Stimulated activated CD8-positive, alpha-beta memory T cell treated with anti-CD3 and anti-CD28 coated beads, Interleukin-15, amount 100 ng/mL, for 48 hours (primary cell): ENCODE measurements at regions not wholly inside any gene's neighbourhood (a gene's known extent, or its start where the extent isn't known, plus 50 kb on each side); places are given as distances from the start of the nearest gene placed in this dataset.

Experiments
- DNase-seq, 2 donors: peaks; one replicate each; pipeline ENCODE4 v3.0.0-alpha.2; 2020; ENCODE audit warnings: low read depth in 2 of 2

DNA sequence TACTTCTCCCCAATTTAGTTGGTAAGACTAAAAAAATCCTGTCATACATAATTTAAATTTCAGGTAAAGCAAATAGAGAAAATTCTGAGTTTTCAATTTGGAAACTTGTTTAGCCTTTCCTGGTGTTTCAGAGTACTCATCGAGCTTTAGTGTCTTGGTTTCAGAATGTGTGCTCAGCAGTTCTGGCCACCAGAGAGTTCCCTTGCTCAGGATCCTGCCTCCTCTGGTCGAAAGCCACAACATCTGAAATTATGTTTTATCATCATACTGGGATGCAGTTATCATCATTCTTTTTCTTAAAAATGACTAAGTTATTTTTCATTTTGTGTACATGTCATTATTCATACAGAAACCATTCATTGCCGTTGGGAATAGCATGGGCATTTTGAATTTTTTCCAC is 263.2 kb upstream of the SPRY2 start:
- no peak for DNase-seq

DNA sequence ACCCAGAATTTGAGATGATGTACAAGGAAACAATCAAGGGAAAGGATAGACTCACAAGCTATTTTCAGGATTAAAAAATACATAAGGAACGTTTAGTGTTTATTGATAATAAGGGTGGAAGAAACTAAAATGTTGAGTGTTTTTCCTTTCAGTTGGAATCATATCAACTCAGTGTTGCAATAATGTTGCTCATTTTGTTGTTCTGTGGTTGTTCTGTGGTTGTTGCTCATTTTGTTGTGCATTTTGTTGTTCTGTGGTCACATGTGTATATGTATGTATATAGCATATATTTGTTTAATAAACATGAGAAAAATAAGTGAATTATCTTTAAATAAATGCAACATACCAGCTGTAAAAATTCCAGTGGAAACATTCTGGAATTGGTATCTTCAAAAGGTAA is 262.4 kb upstream of the SPRY2 start:
- no peak for DNase-seq

DNA sequence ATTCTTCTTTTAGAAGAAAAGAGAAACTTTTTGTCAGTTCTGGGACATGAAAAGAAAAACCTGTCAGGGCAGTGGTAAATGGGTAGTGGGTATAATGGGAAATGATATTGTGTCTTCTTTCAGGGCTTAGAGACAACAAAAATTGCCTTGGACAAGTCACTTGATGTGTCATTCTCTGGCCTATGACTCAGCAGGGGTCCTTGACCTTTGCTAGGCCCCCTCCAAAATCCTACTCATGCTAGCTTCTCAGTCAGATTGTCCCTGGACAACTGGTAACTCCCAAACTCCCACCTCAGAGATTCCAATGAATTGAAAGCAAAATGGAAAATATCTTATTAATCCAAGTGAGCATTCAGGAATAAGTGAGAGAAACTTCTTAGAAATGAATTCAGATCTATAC is 258.8 kb upstream of the SPRY2 start:
- DNase-seq, result no peak

DNA sequence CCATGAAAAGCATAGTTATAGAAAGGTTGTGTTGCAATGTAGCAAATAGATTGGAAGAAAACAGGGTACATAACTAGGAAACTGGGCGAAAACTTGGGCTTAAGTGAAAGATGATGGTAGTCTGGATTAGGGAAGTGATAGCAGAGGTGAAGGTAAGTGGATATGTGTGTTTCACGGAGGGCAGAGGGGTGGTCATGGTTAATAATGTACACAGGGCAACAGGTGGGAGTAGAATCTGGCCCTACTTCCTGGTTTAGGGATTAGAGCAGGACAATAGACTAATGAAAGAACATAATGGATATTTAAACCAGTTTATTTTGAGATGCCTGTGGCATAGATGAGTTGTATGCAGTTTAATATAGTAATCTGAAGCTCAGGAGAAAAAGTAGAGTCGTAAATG is 257.3 kb upstream of the SPRY2 start:
- DNase-seq, result no peak

DNA sequence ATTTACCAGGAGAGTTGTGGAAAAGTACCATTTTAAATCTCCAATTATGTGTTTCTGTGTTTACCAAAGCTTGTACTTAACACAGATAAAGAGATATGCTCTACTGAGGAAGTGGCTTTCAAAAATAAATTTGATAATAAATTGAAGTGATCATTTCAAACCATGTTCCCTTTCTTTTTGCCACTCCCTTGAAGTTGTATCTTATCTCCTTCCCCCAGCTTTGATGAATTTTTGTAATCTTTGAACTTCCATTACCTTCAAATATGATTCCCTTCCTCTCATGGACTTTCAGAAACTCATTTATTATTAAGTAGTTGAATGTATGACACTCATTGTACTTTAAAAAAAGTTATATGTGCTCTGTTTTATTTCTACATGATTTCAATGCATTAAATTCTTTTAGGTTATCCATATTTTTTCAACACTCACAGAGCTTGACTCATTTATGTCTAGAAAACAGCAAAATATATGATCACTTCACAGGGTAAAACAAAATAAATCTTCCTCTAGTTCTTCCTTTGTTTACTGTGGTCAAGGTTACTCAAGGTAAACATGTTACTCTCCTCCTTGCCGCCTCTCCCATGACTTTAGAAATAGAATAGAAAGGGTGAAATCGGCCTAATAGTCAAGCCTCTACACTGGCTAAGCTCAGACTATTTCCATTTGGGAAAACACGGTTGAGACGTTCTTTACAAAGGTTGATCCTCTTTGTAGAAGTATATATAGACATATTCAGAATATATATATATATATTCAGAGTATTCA is 251.2 kb upstream of the SPRY2 start:
- DNase-seq, result no peak

DNA sequence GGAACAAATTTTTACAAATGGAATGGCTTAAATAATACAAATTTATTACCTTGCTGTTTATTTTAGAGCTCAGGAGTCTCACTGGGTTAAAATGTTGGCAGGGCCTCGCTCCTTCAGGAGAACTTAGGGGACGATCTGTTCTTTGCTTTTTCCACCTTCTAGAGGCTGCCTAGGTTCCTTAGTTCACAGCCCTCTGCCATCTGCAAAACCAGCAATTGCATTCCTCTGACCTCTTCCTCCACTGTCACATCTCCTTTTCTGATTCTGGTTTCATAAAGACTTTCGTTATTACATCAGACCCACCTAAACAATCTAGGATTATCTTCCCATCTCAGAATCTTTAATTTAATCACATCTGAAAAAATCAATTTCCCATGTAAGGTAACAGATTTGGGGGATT is 249.6 kb upstream of the SPRY2 start:
- no peak for DNase-seq

DNA sequence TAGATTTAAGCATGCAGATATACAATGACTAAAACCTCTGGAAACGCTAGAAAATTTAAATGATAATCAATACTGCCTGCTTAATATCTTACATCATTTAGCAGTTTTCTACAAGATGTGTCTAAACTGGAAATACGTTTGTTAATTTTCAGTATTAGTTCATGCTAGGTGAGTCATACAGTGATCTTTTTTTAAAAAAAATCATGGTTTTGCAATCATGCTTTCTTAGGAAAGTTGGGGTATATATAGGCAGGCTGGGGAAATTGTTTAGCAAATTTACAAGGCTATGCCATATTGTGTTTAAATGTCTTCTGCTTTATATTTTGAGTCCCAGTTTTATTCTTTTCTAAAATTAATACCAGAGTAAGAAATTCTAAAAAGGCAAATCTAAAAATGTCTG is 245.4 kb upstream of the SPRY2 start:
- DNase-seq, result no peak

DNA sequence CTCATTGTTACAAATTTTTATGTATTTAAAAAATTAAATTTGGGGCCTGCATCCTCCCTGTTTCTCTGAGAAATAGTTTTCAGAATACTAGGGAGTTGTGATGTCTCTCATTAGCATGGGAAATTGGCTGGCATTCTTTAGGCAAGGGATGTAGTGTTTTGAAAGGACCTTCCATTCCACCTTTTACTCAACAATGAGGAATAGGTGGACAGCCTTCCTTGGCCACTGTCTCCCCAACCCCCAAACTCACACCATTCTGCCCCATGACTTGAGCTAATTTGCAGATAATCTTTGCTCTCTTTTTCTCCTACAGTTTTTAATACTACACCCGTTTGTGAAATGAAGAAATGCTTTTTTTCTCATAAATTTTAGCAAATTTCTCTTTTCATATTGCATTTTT is 244.6 kb upstream of the SPRY2 start:
- DNase-seq, result no peak

DNA sequence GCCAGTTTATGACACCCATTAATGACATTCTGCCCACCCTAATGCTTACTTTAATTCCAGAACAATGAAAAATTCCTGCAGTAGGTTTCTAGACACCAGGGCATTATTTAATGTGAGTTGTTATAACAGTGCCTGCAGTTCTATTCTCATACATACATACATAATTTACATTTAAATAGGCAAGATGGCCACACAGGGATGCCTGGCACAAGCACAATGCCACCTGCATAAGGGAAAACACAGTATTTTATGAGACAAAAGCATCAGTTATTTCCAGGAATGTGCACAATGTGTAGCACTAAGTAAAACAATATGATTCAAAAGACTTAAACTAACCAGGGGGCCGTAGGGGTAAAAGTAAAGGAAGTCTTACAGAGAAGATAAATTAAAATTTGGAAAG is 243.9 kb upstream of the SPRY2 start:
- DNase-seq, result no peak

DNA sequence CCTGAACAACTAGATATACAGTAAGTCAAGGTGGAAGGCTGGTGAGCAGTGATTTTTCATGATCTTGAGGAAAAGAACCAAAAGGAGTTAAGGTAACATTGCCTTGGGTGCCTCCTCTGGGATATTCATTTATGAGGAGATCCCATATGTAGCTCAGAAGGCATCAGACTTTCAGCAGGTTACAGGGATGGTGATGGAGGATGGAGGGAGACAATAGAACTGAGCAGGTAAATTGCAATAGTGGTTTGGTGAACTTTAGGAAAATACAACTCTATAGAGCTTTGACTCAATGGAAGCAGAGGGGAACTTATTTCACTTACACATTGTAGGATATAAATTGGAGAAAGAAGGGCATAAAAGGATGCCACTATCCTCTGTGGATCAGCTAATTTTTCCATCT is 243.4 kb upstream of the SPRY2 start:
- DNase-seq, result no peak

DNA sequence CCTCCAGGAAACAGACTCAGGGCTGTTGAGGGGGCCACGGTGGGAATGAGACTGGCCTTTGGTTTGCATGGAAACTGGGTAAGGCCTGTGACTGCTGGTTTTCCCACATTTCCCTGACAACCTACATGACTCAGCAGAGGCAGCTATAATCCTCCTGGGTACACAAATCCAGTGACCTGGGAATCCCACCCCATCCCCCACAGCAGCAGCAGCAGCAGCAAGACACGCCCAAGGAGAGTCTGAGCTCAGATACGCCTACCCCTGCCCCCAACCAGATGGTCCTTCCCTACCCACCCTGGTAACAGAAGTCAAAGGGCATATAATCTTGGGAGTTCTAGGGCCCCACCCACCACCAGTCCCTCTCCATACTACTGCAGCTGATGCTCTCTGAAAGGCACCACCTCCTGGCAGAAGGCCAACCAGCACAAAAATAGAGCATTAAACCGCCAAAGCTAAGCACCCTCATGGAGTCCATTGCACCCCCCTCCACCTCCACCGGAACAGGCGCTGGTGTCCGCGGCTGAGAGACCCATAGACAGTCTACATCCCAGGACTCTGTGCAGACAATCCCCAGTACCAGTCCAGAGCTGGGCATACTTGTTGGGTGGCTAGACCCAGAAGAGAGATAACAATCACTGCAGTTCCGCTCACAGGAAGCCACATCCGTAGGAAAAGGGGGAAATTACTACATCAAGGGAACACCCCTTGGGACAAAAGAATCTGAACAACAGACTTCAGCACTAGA is 237.2 kb upstream of the SPRY2 start:
- no peak for DNase-seq

DNA sequence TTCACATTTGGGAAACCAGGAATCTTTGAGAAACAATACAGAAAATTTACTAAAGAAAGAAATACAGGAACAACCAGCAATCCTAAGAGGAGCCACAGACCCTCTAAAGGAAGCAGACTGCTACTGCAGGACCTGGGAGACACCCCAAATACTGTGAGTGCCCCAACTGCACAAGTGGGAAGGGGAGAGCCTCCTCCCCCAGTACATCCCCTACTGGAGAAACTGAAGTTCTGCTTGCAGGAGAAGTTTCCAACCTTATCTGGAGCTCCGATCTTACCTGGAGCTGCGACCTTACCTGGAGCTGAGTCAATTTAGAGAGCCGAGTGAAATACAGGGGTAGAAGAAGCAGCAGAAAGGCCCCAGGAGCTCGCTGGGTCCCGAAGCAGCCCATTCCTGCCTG is 236.4 kb upstream of the SPRY2 start:
- no peak for DNase-seq

DNA sequence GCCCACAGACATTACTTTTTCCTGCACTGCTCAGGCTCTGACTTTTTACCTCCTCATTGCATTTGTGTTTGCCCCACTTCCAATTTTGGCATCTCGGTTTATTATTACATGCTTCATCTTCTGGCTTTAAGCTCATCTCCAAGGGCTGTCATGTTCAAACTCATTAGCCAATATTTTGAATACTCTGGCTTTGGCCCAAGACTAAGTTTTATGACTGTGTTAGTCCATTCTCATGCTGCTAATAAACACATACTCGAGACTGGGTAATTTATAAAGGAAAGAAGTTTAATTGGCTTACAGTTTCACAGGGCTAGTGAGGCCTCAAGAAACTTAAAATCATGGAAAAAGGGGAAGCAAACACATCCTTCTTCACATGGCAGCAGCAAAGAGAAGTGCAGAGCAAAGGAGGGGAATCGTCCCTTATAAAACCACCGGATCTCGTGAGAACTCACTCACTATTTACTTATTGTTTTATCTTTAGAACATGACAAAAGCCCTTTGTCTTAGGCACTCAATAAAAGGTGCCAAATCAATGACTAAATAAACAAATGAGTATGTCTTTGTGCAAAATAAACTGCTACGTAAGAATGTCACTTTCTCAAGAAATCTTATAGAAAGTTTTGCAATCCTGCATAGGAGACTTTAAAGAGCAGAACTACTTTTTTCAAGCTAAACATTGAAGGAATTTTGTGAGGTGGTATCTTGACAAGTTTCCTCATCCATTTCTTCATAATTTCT is 233.4 kb upstream of the SPRY2 start:
- DNase-seq, result no peak

DNA sequence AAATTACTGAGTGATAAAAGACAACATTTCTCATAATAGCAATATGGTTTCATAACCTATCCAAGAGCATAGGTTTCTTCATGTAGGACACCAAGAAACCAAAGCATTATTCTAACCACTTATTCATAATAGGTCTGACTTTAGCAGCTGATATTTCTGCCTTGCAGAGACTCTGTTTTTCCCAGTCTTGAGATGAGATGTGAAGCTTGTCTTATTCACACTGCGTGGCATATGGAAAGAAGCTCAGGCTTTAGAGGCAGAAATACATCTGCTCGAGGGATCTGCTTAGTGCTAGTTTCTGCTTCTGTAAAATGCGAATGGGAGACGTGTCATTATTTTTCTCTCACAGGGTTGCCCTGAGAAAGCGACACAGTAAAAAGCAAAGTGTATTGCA is 232.0 kb upstream of the SPRY2 start:
- DNase-seq, result no peak

DNA sequence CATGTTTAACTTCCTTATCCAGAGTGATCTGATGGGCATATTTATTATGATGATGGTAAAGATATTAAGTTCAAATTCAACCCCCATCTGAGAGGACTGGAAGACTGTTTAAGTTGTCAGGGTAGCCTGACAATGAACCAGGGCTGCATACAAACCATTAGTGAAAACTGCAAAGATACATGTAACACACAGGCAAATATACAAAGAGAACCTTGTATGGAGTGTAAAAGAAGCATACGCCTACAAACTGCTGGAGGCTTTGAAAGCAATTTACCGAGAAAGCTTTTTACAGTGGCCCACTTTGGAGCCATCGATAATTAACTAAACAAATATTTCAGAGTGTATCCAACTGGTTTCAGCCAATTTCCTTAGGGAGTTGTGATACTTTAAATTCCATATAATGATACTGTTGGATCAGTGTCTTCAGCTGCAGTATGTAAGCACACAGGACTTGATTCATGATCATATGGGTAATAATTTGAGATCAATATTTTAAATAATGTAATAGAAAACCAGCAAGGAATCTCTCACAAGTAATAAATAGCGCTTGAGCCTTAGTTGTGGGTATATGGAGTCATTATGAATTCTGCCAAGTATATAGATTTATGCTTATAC is 231.5 kb upstream of the SPRY2 start:
- DNase-seq, result no peak

DNA sequence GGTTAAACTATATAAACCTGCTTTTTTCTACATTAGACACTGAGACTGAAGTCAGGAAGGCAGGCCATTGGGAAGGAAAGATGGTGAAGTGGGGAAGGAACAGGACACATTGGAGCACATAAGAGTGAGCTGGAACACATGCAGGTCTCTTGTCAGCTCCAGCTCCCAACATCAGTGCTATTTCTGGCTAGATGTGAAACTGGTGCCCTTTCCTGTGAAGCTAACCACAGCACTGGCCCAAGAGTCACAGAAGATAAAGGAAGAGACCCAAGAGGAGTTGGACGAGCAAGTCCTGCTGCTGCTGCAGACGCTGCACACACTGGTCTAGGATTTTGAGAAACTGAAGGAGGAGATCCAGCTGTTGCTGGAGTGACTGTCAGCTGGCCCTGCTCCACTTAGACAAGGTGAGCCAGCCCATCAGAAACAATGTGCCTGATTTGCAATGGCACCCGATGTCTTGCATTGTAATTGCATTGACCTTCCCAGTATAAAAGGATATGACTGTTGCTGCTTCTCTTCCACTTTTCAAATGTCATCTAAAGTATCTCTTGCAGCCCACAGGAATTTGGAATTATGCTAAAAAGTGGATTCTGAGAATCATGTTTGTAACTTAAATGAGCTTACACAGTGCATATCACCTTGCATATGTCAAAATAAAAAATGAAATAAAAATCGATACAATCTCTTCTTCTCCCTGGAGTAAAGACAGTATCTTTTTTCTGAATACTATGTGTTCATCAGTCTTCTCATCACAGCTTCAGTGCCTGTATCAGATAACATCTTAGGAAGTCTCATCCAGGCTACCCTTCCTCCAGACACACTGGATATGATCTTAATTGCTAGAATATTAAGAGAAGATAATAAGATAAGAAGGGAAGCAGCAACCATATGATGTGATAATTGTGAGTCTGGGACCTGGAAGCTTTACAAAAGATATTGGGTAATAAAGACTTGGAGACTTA is 230.7 kb upstream of the SPRY2 start:
- DNase-seq, result no peak

DNA sequence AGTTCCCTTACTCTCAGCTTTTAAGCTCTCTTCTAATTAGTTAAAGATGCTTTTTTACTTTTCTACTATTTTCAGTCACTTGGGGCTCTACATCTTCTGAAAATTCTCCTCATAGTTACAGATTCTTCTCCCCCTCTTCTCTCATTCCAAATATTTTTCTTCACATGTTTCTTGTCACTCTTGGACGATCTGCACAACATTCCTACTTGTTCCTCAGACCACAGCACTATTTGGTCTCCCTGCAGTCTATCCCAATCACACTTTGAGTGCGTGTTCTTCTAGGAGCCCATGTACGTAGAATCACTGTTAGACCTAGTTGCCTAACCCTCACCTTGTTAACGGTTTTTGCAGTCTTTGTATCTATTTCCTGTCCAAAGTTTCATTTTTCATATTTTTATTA is 222.5 kb upstream of the SPRY2 start:
- no peak for DNase-seq

DNA sequence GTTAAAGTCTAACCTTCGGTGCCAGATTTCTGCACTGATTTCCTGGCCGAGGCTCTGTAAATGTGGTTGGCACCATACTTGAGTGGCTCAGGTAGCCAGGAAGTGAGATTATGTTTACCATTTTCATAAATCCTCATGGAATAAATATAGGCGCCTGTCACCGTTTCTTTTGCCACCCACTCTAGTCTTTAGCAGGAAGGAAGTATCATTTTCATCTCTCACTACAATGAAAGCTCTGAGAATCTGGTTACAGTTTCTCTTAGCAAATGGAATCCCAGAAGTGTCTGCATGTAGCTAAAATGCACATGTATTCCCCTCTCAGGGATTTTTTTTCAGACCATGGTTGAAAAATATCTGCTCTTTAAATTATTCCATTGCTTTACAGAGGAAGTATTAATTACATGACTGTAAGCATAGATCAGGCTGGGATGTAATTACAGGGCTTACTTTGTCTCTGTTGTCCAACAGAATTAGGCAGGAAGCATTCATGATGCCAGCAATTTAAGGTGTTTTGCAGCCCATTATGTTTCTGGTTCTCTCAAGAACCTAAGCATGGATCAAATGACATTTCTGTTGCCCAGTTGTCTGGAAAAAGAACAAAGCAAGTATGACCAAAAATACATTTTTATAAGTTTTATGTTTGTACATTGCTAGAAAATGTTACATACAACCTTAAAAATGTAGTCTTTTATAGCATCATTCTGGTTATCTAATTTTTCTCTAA is 221.7 kb upstream of the SPRY2 start:
- DNase-seq, result no peak

DNA sequence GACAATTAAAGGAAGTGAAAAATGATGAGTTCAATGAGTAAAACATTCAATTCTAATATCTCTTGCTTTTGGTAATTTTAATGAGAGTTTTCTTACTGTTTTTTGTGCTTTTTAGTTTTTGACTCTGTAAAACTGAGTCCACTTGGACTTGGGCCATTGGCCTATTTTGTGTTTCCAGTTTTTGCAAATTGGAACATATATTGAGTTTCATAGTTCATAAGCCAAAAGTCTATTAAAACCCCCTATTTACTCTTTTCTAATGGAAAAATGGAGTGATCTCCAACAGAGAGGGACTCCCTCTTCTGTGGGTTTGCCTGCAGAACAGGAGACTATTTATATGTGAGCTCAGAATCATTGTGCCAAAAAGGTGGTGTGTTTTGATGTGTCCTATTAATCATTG is 219.7 kb upstream of the SPRY2 start:
- DNase-seq, result no peak

DNA sequence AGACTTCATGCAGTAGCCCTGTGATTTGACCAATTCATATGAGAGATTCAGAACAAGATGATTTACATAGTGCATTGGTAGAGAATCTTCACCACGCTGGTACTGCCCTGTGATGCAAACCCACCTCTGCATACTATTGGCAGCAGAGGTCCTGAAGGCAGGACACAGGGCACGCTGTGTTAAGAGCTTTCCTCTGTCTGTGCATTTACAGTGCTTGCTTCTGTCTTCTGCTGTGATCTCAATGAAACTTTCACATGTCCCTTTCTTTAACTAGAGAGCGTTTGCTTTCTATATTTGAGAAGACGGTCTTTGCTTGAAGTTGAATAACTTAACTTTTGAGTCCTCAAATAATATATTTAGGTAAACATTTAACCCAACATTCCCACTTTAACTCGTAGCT is 219.0 kb upstream of the SPRY2 start:
- DNase-seq, result no peak

DNA sequence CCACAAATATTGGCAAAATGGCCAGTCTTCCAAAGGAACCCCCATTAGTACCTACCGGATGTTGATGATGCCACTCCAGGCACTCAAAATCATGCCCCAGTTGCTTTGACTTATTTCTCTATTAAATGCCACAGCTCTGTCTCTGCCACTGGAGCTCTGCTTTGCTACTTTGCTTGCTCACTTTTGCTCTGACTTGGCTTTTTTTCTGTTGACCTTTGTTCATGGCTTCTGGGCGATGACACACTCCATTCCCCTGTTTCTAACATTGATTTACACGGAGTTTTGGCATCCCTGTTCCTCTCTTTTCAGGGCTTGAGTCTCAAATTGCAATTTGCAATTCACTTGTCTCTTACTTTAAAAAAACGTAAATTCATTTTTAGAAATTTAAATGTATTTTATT is 217.1 kb upstream of the SPRY2 start:
- DNase-seq, result no peak
